Panc1 (cell line): ENCODE measurements at regions not wholly inside any gene's neighbourhood (a gene's known extent, or its start where the extent isn't known, plus 50 kb on each side); places are given as distances from the start of the nearest gene placed in this dataset.

ENCODE experiments used
- ATAC-seq: fragments of 200-7000 bp; cut with Tn5 transposase; 2 replicates; pipeline ENCODE4 v1.9.1; 2020; ENCODE audit warnings: mild to moderate bottlenecking, moderate library complexity
- BruUV-seq: library from RNA; stranded (reverse); fragments of 400-500 nt; replicated peaks from 2 replicates; lab custom pipeline; 2021; lab: Mats Ljungman, UMichigan
- CTCF ChIA-PET: fragments of 300-600 bp; sonication (Branson Sonifier 250); formaldehyde crosslinking; loops from one replicate; lab custom pipeline; 2022; ENCODE audit warnings: antibody characterized with exemption; lab: Charles Lee
- POLR2A ChIA-PET: fragments of 300-600 bp; sonication (Branson Sonifier 250); formaldehyde crosslinking; loops from one replicate; lab custom pipeline; 2022; ENCODE audit warnings: antibody characterized with exemption; lab: Charles Lee
- DNase-seq: peaks from one replicate; pipeline ENCODE4 v3.0.0-alpha.2; 2010; ENCODE audit warnings: low read depth, low spot score
- H3K27ac ChIP-seq: 2 replicates; pipeline ENCODE4 v1.5.1; 2011; ENCODE audit warnings: mild to moderate bottlenecking, low read length, inconsistent platforms
- H3K27me3 ChIP-seq: fragments of 200-500 bp; sonication (Bioruptor generic); 2 replicates; pipeline ENCODE4 v1.6.0; 2014; ENCODE audit warnings: low read length, inconsistent platforms; ENCODE audit not compliant: control insufficient read depth, insufficient read depth
- H3K36me3 ChIP-seq: fragments of 200-500 bp; sonication (Bioruptor generic); 2 replicates; pipeline ENCODE4 v1.5.1; 2014; ENCODE audit warnings: inconsistent platforms, mild to moderate bottlenecking, low read length, moderate library complexity; ENCODE audit not compliant: control insufficient read depth, insufficient read depth
- H3K4me1 ChIP-seq: 2 replicates; pipeline ENCODE4 v1.5.1; 2011; ENCODE audit warnings: inconsistent platforms, mild to moderate bottlenecking, low read length, moderate library complexity; ENCODE audit not compliant: control insufficient read depth, insufficient read depth
- H3K4me3 ChIP-seq, 2 experiments: 2 replicates each; pipeline ENCODE4 v1.5.1; 2011 to 2012; ENCODE audit warnings: low read depth in 2 of 2, low read length in 2 of 2, mild to moderate bottlenecking in 2 of 2, inconsistent platforms in 1 of 2, moderate library complexity in 1 of 2
- H3K9me3 ChIP-seq: fragments of 200-500 bp; sonication (Bioruptor generic); 2 replicates; pipeline ENCODE4 v1.5.1; 2014; ENCODE audit warnings: low read depth, mild to moderate bottlenecking, inconsistent platforms, low read length, moderate library complexity; ENCODE audit not compliant: control insufficient read depth, insufficient read depth
- CTCF ChIP-seq: fragments of 450-650 bp; IDR thresholded peaks from 2 replicates; pipeline ENCODE4 v1.5.1; 2017; ENCODE audit warnings: mild to moderate bottlenecking
- POLR2AphosphoS5 ChIP-seq: IDR thresholded peaks from 2 replicates; pipeline ENCODE4 v1.6.1; 2012; ENCODE audit warnings: mild to moderate bottlenecking, low read depth, low read length, moderate library complexity
- REST ChIP-seq, 2 experiments: IDR thresholded peaks; 2 replicates each; pipeline ENCODE4 v1.6.1; 2011 to 2012; ENCODE audit warnings: low read depth in 2 of 2, control low read depth in 1 of 2, low read length in 1 of 2, mild to moderate bottlenecking in 1 of 2, moderate library complexity in 1 of 2; ENCODE audit not compliant: insufficient read depth in 1 of 2
- SIN3A ChIP-seq: IDR thresholded peaks from 2 replicates; pipeline ENCODE4 v1.6.1; 2012; ENCODE audit warnings: low read depth, mild to moderate bottlenecking, low read length, moderate library complexity, borderline replicate concordance; ENCODE audit not compliant: insufficient read depth
- TCF7L2 ChIP-seq: IDR thresholded peaks from 2 replicates; pipeline ENCODE4 v1.6.1; 2011; ENCODE audit warnings: mild to moderate bottlenecking, low read depth, low read length, inconsistent platforms
- in situ Hi-C: cut with HindIII; loops from 2 replicates; pipeline ENCODE4 v1.10.0; 2016; ENCODE audit warnings: low sequenced_read_pairs, low pct_unique_long_range_greater_than_20kb
- intact Hi-C: fragments of 100-400 bp; cut with micrococcal nuclease; formaldehyde crosslinking; loops from one replicate; pipeline ENCODE4 v1.10.0; 2022; ENCODE audit not compliant: unreplicated experiment

GRCh38 chr19:27618006-27618405 is 1594.9 kb downstream of the UQCRFS1 start:
- BruUV-seq, result no TSS peak
- DNase-seq (no peak), ATAC-seq (no peak)
- Histone ChIP-seq H3K9me3 (no peaks in the 10 kb centered on the region), H3K4me3 (no peak overlapping the region), H3K4me1 (no peaks in the 10 kb centered on the region), H3K27me3 (no peaks in the 10 kb centered on the region), H3K27ac (no peak overlapping the region), H3K36me3 (no peaks in the 10 kb centered on the region)
- intact Hi-C loops, result no loop called here
- in situ Hi-C loops, result no loop called here
- ChIA-PET CTCF (no interaction called here), POLR2A (no interaction called here)
- TF ChIP-seq CTCF (no peak), SIN3A (no peak), POLR2AphosphoS5 (no peak), TCF7L2 (no peak), REST (IDR thresholded peaks at IDR 0.05; ENCODE audit: insufficient read depth in 1 of 2, low read depth in 2 of 2, low read length in 1 of 2) (no peak)

DNA sequence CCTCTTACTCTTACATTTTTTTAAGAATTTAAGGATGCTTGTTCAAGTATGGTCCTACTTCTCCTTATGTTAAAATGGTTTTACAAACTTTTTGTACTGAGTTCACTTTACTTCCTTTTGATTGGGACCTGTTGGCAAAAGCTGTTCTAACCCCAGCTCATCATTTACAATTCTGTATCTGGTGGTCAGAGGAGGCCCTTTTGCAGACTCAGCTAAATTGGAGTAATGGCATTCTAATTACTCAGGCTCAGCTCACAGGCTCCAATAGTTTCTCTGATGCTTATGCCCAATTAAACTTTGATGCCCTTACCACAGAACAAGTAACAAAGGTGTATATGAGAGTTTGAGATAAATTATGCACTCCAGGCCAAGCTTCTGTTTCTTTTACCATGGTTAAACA is 1632.0 kb downstream of the UQCRFS1 start:
- H3K27me3 ChIP-seq, result no peaks in the 10 kb centered on the region
- BruUV-seq, result no TSS peak
- no peak overlapping the region for H3K27ac ChIP-seq
- H3K4me1 ChIP-seq, result no peaks in the 10 kb centered on the region
- in situ Hi-C loops, result no loop called here
- ChIA-PET CTCF (no interaction called here), POLR2A (interaction anchor here (0.6 kb wide), 1 partner anchor 50 kb away, joined by 4 read pairs; no protein-coding TSS in a partner anchor)
- H3K36me3 ChIP-seq, result no peaks in the 10 kb centered on the region
- ATAC-seq (no peak), DNase-seq (no peak)
- TF ChIP-seq CTCF (no peak), POLR2AphosphoS5 (no peak), SIN3A (no peak), TCF7L2 (no peak), REST (IDR thresholded peaks at IDR 0.05; ENCODE audit: insufficient read depth in 1 of 2, low read depth in 2 of 2, low read length in 1 of 2) (no peak)
- H3K4me3 ChIP-seq, result no peak overlapping the region
- intact Hi-C loops, result no loop called here
- no peaks in the 10 kb centered on the region for H3K9me3 ChIP-seq
